HG03060 (cell line): ENCODE measurements at regions not wholly inside any gene's neighbourhood (a gene's known extent, or its start where the extent isn't known, plus 50 kb on each side); places are given as distances from the start of the nearest gene placed in this dataset.

Experiments used
- ATAC-seq: cut with Tn5 transposase; IDR thresholded peaks from one replicate; pipeline ENCODE4 v1.9.1; 2021; ENCODE audit warnings: low read depth, moderate number of reproducible peaks; ENCODE audit not compliant: unreplicated experiment

GRCh38 chr18:77895250-77895649 is 645.6 kb downstream of the GALR1 start:
- no peak for ATAC-seq

GRCh38 chr18:77896586-77897252 is 647.1 kb downstream of the GALR1 start:
- no peak for ATAC-seq

GRCh38 chr18:77897606-77898005 is 648.0 kb downstream of the GALR1 start:
- no peak for ATAC-seq

- ATAC-seq: peak; percentile 70
Measured at GRCh38 chr18:77899972-77900754, 650.5 kb downstream of the GALR1 start.

GRCh38 chr18:77905011-77905410 is 655.4 kb downstream of the GALR1 start:
- ATAC-seq: no peak

GRCh38 chr18:77905449-77906055 is 655.9 kb downstream of the GALR1 start:
- no peak for ATAC-seq

- no peak for ATAC-seq
Measured at GRCh38 chr18:77906103-77906892, 656.6 kb downstream of the GALR1 start.

- ATAC-seq: no peak
Measured at GRCh38 chr18:77910347-77910746, 660.7 kb downstream of the GALR1 start.

GRCh38 chr18:77911971-77912605 is 662.4 kb downstream of the GALR1 start:
- ATAC-seq: no peak

- no peak for ATAC-seq
Measured at GRCh38 chr18:77918730-77919129, 669.1 kb downstream of the GALR1 start.

- ATAC-seq: no peak
Measured at GRCh38 chr18:77919923-77920322, 670.3 kb downstream of the GALR1 start.

- ATAC-seq: no peak
Measured at GRCh38 chr18:77935342-77935741, 685.7 kb downstream of the GALR1 start.

GRCh38 chr18:77940566-77940965 is 690.9 kb downstream of the GALR1 start:
- ATAC-seq: no peak

GRCh38 chr18:77944533-77944932 is 694.9 kb downstream of the GALR1 start:
- no peak for ATAC-seq

GRCh38 chr18:77948567-77948966 is 698.9 kb downstream of the GALR1 start:
- no peak for ATAC-seq

- ATAC-seq: no peak
Measured at GRCh38 chr18:77949355-77949973, 699.8 kb downstream of the GALR1 start.

- no peak for ATAC-seq
Measured at GRCh38 chr18:77959248-77959647, 709.6 kb downstream of the GALR1 start.

- ATAC-seq: no peak
Measured at GRCh38 chr18:77960791-77961410, 711.3 kb downstream of the GALR1 start.

GRCh38 chr18:77967071-77967470 is 717.4 kb downstream of the GALR1 start:
- no peak for ATAC-seq

- ATAC-seq: no peak
Measured at GRCh38 chr18:77967791-77968190, 718.1 kb downstream of the GALR1 start.
